Testis (tissue), 2 donors: ENCODE measurements at regions not wholly inside any gene's neighbourhood (a gene's known extent, or its start where the extent isn't known, plus 50 kb on each side); places are given as distances from the start of the nearest gene placed in this dataset.

Experiments
- DNase-seq: peaks from one replicate; pipeline ENCODE4 v3.0.0-alpha.2; 2019
- H3K27ac ChIP-seq, 2 donors: fragments of 200-600 bp; sonication (generic); one replicate each; pipeline ENCODE4 v1.5.1; 2019
- H3K27me3 ChIP-seq: fragments of 200-600 bp; sonication (generic); one replicate; pipeline ENCODE4 v1.5.1; 2019
- H3K36me3 ChIP-seq: fragments of 200-600 bp; sonication (generic); one replicate; pipeline ENCODE4 v1.5.1; 2017; ENCODE audit warnings: low read depth; ENCODE audit errors: missing control alignments
- H3K4me1 ChIP-seq: fragments of 200-600 bp; sonication (generic); one replicate; pipeline ENCODE4 v1.5.1; 2019
- H3K4me3 ChIP-seq, 2 donors: fragments of 200-600 bp; sonication (generic); one replicate each; pipeline ENCODE4 v1.5.1; 2017 to 2019
- H3K9me3 ChIP-seq: fragments of 200-600 bp; sonication (generic); one replicate; pipeline ENCODE4 v1.5.1; 2017
- CTCF ChIP-seq, 3 experiments: fragments of 450-650 bp in 2 of 3; fragments of 200-600 bp in 1 of 3; sonication (generic) in 1 of 3; IDR thresholded peaks; one replicate each; pipeline ENCODE4 v1.5.1; 2016 to 2019; ENCODE audit warnings: antibody characterized with exemption in 3 of 3, mild to moderate bottlenecking in 2 of 3, moderate library complexity in 1 of 3
- POLR2A ChIP-seq: fragments of 450-650 bp; IDR thresholded peaks from one replicate; pipeline ENCODE4 v1.6.1; 2017; ENCODE audit warnings: antibody characterized with exemption, mild to moderate bottlenecking, moderate library complexity
- WGBS, 2 donors: methylation state at CpG; one replicate each; pipeline ENCODE4 v1.1.5; 2018; 5-methylcytosine and 5-hydroxymethylcytosine counted together
- intact Hi-C: fragments of 100-400 bp; cut with DNase I; formaldehyde crosslinking; loops from one replicate; pipeline ENCODE4 v1.15.1; 2023; ENCODE audit warnings: low total_unique reads

- no peak overlapping the region for H3K27ac ChIP-seq
- no peaks in the 10 kb centered on the region for H3K27me3 ChIP-seq
- no peaks in the 10 kb centered on the region for H3K9me3 ChIP-seq
- no peak overlapping the region for H3K4me3 ChIP-seq
- no peaks in the 10 kb centered on the region for H3K4me1 ChIP-seq
- 71 to 81% methylated on average over 2 of the region's 2 CpGs for WGBS, 2 donors
- H3K36me3 ChIP-seq = no peaks in the 10 kb centered on the region
- no peak for TF ChIP-seq CTCF (IDR thresholded peaks at IDR 0.05)
- no peak for TF ChIP-seq POLR2A
- DNase-seq = no peak
- intact Hi-C loops = no loop called here
Observed at GRCh38 chr2:19416083-19416482, 57.7 kb upstream of the OSR1 start.

GRCh38 chr2:19409046-19409445 is 50.6 kb upstream of the OSR1 start:
- TF ChIP-seq POLR2A = no peak
- TF ChIP-seq CTCF (IDR thresholded peaks at IDR 0.05) = no peak
- intact Hi-C loops = no loop called here
- no peaks in the 10 kb centered on the region for H3K9me3 ChIP-seq
- DNase-seq = no peak
- no peak overlapping the region for H3K4me3 ChIP-seq
- H3K4me1 ChIP-seq = no peaks in the 10 kb centered on the region
- H3K36me3 ChIP-seq = no peaks in the 10 kb centered on the region
- no peak overlapping the region for H3K27ac ChIP-seq
- WGBS, 2 donors = 49 to 54% methylated on average over 2 of the region's 2 CpGs
- no peaks in the 10 kb centered on the region for H3K27me3 ChIP-seq

DNA sequence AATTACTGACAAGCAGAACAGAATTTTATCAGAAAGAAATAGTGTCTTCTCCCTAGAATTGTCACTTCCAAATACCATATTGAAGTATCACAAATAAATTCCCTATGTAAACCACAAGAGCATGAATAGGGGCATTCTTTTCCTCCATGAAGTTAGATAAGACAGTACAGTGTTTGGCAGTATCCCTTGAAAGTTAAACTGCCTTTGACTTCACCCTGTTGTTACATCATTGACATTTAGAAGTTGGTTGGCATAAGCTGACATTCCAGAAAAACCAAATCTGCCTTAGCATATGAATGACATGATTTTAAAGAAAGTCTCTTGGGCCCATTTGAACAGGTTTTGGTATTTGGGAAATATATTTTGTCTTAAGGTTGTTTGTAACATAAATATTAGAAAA is 50.2 kb upstream of the OSR1 start:
- intact Hi-C loops = no loop called here
- Histone ChIP-seq H3K4me3 (no peak overlapping the region), H3K27me3 (no peaks in the 10 kb centered on the region), H3K36me3 (no peaks in the 10 kb centered on the region), H3K9me3 (no peaks in the 10 kb centered on the region), H3K27ac (no peak overlapping the region), H3K4me1 (no peaks in the 10 kb centered on the region)
- no peak for DNase-seq
- no peak for TF ChIP-seq POLR2A
- TF ChIP-seq CTCF (IDR thresholded peaks at IDR 0.05) = no peak
